ENCODE measurements at regions not wholly inside any gene's neighbourhood (a gene's known extent, or its start where the extent isn't known, plus 50 kb on each side); places are given as distances from the start of the nearest gene placed in this dataset.
"Not testable (repeated sequence)": the region's sequence is repeated elsewhere in the genome, so short reads cannot be mapped to it uniquely, and the experiment has no call there.

GRCh38 chr1:147103416-147104155, 68.7 kb downstream of the PRKAB2 start:
- not testable (repeated sequence) for DNase-seq

DNA sequence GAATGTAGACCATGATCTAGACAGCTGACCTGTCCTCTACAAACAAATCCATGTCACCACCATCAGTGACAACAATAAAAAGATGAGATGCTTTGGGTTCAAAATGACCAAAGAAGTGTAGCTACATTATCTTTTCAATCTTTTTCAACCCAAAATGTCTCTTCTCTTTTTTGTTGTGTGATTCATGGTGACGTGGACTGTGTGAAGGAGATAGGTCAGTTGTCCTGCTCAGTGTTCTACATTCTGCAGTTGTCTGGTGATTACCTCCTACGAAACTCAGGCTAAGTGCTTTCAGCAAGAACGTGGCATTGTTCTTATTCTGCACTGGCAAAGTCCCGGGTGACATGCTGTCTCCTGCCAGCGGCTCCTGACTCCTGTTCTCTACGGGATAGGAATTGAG, 73.1 kb downstream of the PRKAB2 start:
- DNase-seq = no peak

- peak; percentile 40 to 44 for DNase-seq
Observed at GRCh38 chr1:147098338-147098973, 73.8 kb downstream of the PRKAB2 start.

GRCh38 chr1:147095691-147096090, 76.6 kb downstream of the PRKAB2 start:
- no peak for DNase-seq

DNA sequence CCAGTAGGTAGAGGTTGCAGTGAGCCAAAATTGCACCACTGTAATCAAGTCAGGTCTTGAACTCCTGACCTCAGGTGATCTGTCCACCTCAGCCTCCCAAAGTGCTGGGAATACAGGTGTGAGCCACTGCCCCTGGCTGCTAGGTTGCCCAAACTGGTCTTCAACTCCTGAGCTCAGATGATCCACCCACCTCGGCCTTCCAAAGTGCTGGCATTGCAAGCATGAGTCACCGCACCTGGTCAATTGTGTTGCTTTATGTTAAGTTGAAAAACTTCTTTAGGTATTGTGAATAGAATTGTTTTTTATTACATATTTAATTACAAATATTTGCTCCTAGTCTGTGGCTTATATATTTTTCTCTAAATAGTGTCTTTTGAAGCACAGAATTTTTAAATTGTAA, 80.5 kb downstream of the PRKAB2 start:
- DNase-seq = no peak

GRCh38 chr1:147089457-147089856, 82.8 kb downstream of the PRKAB2 start:
- no peak for DNase-seq

DNA sequence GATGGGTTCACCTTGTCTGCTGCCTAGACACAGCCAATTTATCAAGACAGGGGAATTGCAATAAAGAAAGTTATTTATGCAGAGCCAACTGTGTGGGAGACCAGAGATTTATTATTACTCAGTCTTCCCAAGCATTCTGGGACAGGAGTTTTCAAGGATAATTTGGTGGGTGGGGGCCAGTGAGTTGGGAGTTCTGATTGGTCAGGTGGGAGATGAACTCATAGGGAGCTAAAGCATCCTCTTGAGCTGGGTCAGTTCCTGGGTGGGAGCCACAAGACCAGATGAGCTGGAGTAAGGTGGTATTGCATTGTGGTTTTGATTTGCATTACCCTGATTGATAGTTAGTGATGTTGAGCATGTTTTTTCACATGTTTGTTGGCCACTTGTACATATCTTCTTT, 86.1 kb downstream of the PRKAB2 start:
- DNase-seq = no peak

GRCh38 chr1:147084273-147085096, 87.8 kb downstream of the PRKAB2 start:
- peak; percentile 89 to 91 for DNase-seq

- DNase-seq = no peak
Observed at GRCh38 chr1:147083919-147084272, 88.4 kb downstream of the PRKAB2 start.

DNA sequence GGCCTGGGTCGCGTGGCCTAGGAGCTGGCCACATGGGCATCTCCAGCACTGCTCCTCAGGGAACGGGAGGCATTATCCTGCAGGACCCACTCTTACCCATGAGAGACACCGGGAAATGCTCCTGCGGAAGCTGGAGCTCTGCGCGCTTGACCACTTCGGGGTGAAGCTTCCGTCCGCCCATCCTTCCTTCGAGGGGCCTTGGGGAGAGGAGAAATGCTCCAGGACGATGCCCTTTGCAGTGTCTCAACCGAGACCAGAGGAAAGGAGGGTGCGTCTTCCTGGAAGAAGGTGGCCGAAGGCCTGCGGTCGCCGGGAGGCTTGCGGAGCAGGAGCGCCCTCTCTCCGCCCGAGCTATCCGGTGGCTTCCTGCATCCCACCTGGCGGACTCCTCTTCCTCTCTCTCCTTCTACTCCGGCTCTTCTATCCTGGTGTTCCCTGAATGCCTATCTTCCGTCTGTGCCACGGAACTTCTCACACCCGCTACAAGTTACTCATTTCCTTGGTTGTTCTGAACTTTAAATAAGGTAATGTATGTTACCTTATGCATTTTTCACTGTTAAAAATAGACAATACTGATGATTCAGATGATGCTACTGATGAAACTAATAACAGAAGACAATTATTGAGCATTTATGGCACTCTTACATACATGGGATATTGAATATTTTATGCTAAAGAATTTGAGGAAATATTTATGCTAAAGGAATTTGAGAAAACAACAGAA, 91.4 kb downstream of the PRKAB2 start:
- peak in 1 of 2 experiments; percentile 15 for DNase-seq

- DNase-seq = peak; percentile 16 to 23
Observed at GRCh38 chr1:147080006-147080661, 92.1 kb downstream of the PRKAB2 start.

- no peak for DNase-seq
Observed at GRCh38 chr1:147079400-147080005, 92.8 kb downstream of the PRKAB2 start.

- DNase-seq = peak; percentile 9 to 15
Observed at GRCh38 chr1:147078606-147079399, 93.5 kb downstream of the PRKAB2 start.

GRCh38 chr1:147077936-147078605, 94.2 kb downstream of the PRKAB2 start:
- DNase-seq = peak in 1 of 2 experiments; percentile 11

GRCh38 chr1:147077523-147077922, 94.7 kb downstream of the PRKAB2 start:
- no peak for DNase-seq

DNA sequence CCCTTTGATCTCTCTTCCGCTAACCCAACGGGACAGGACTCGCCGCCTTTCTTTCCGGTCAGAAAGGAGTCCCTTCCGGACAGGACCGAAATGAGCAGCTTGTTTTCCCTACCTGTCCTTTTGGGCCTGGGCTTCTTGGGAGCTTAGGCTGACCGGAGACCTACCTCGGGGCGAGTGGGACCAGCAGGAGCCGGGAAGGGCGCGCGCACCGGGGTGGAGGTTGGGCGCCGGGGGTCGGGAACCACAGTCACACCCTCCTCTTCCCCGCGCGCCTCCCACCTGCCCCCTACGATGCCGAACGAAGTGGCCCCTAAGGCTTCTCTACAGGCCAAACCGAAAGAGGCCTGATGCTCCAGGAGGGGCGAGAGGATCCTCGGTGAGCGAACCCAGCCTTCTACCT, 95.2 kb downstream of the PRKAB2 start:
- DNase-seq = no peak

DNA sequence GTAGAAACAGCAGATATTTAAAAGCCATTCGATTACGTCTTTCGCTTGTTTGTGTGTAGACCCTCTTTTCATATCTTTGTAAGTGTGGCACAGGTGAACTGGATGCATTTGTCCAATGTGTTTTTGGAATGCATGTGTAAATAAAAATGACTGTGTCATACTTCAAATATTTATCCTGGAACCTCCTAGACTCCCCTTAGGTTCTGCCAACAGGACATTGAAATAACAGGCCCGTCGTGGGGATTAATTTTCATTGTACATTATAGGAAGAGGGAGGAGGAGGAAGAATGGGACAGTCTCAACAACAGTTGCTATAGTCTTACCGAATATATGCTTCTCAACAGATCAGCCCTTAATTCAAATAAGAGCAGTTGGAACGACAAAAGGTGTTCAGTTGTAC, 95.8 kb downstream of the PRKAB2 start:
- no peak for DNase-seq

- DNase-seq = peak; percentile 18 to 24
Observed at GRCh38 chr1:147072482-147073432, 99.5 kb downstream of the PRKAB2 start.

DNA sequence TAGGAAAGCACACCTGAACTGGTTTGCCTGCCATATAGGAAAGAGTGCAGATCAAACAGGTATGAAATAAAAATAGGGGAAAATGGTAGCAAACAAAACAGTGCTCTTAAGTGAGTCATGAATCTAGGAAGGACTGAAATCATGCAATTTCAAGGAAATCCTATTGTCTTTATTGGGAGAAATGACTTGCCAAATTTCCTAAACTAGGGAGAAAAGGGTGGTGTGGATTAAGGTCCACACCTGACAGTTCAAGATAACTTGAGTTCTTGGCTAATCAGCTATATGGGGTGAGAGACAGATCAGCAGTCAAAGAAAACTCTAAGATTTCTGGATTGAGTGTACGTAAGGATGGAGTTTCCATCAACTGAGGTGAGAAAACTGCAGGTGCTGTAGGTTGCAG, 101.1 kb downstream of the PRKAB2 start:
- no peak for DNase-seq
